GM19467 (cell line): ENCODE measurements at regions not wholly inside any gene's neighbourhood (a gene's known extent, or its start where the extent isn't known, plus 50 kb on each side); places are given as distances from the start of the nearest gene placed in this dataset.
A peak's percentile ranks its signal among the peaks of the same experiment; 100 is the strongest.
"Not testable (repeated sequence)": the region's sequence is repeated elsewhere in the genome, so short reads cannot be mapped to it uniquely, and the experiment has no call there.

Source experiments
- ATAC-seq: cut with Tn5 transposase; IDR thresholded peaks from one replicate; pipeline ENCODE4 v1.9.1; 2021; ENCODE audit warnings: mild to moderate bottlenecking, moderate library complexity; ENCODE audit not compliant: unreplicated experiment

- no peak for ATAC-seq
These were observed 194.3 kb downstream of the RTP5 start for GRCh38 chr2:242063850-242064249.

GRCh38 chr2:242064364-242065250, 195.1 kb downstream of the RTP5 start:
- ATAC-seq: no peak

GRCh38 chr2:242065426-242065825, 195.9 kb downstream of the RTP5 start:
- ATAC-seq: no peak

GRCh38 chr2:242069018-242069417, 199.5 kb downstream of the RTP5 start:
- ATAC-seq: no peak

GRCh38 chr2:242069938-242070395, 200.4 kb downstream of the RTP5 start:
- not testable (repeated sequence) for ATAC-seq

- not testable (repeated sequence) for ATAC-seq
These were observed 201.2 kb downstream of the RTP5 start for GRCh38 chr2:242070726-242071125.

GRCh38 chr2:242071377-242071776, 201.8 kb downstream of the RTP5 start:
- not testable (repeated sequence) for ATAC-seq

- ATAC-seq: not testable (repeated sequence)
These were observed 202.4 kb downstream of the RTP5 start for GRCh38 chr2:242071936-242072335.

- no peak for ATAC-seq
These were observed 205.6 kb downstream of the RTP5 start for GRCh38 chr2:242075168-242075567.

GRCh38 chr2:242075696-242076095, 206.2 kb downstream of the RTP5 start:
- no peak for ATAC-seq

GRCh38 chr2:242076184-242076583, 206.7 kb downstream of the RTP5 start:
- not testable (repeated sequence) for ATAC-seq

- ATAC-seq: not testable (repeated sequence)
These were observed 208.9 kb downstream of the RTP5 start for GRCh38 chr2:242078426-242078825.

GRCh38 chr2:242079792-242080191, 210.3 kb downstream of the RTP5 start:
- ATAC-seq: not testable (repeated sequence)

GRCh38 chr2:242080575-242081214, 211.2 kb downstream of the RTP5 start:
- not testable (repeated sequence) for ATAC-seq

GRCh38 chr2:242084034-242084433, 214.5 kb downstream of the RTP5 start:
- ATAC-seq: not testable (repeated sequence)

- ATAC-seq: not testable (repeated sequence)
These were observed 215.6 kb downstream of the RTP5 start for GRCh38 chr2:242085024-242085674.

- no peak for ATAC-seq
These were observed 216.6 kb downstream of the RTP5 start for GRCh38 chr2:242085941-242086621.

- ATAC-seq: peak; percentile 26
These were observed 218.5 kb downstream of the RTP5 start for GRCh38 chr2:242088044-242088443.

- ATAC-seq: peak; percentile 88
These were observed 219.1 kb downstream of the RTP5 start for GRCh38 chr2:242088471-242089212.

GRCh38 chr2:242089213-242089549, 219.7 kb downstream of the RTP5 start:
- ATAC-seq: not testable (repeated sequence)
